ENCODE measurements at regions not wholly inside any gene's neighbourhood (a gene's known extent, or its start where the extent isn't known, plus 50 kb on each side); places are given as distances from the start of the nearest gene placed in this dataset.
A peak's percentile ranks its signal among the peaks of the same experiment; 100 is the strongest.
"Not testable (repeated sequence)": the region's sequence is repeated elsewhere in the genome, so short reads cannot be mapped to it uniquely, and the experiment has no call there.

- Histone ChIP-seq H3K4me1 (ENCODE audit: low read depth, poor library complexity, severe bottlenecking) (no peaks in the 10 kb centered on the region), H3K36me3 (ENCODE audit: insufficient read depth) (no peaks in the 10 kb centered on the region), H2AFZ (ENCODE audit: low read depth) (no peak overlapping the region), H3K79me2 (ENCODE audit: insufficient read depth, low read depth) (no peaks in the 10 kb centered on the region), H3K4me3 (IDR thresholded peaks at IDR 0.05; ENCODE audit: insufficient read depth, low read depth, low read length) (no peak overlapping the region), H3K9ac (no peak overlapping the region), H3K27ac (no peak overlapping the region), H3K4me2 (no peak overlapping the region), H3K27me3 (ENCODE audit: insufficient read depth, low read depth) (no peaks in the 10 kb centered on the region), H4K20me1 (ENCODE audit: insufficient read depth) (no peaks in the 10 kb centered on the region)
- TF ChIP-seq CTCF (conservative IDR thresholded peaks at IDR 0.05; ENCODE audit: low read depth, low read length), result no peak
Measured at GRCh38 chr5:163342306-163342705, 95.1 kb upstream of the CCNG1 start.

GRCh38 chr5:163345216-163345615 is 92.2 kb upstream of the CCNG1 start:
- Histone ChIP-seq H2AFZ (ENCODE audit: low read depth) (no peak overlapping the region), H3K27me3 (ENCODE audit: insufficient read depth, low read depth) (no peaks in the 10 kb centered on the region), H3K9ac (no peak overlapping the region), H3K4me1 (ENCODE audit: low read depth, poor library complexity, severe bottlenecking) (no peaks in the 10 kb centered on the region), H3K36me3 (ENCODE audit: insufficient read depth) (no peaks in the 10 kb centered on the region), H3K79me2 (ENCODE audit: insufficient read depth, low read depth) (no peaks in the 10 kb centered on the region), H3K27ac (no peak overlapping the region), H3K4me3 (IDR thresholded peaks at IDR 0.05; ENCODE audit: insufficient read depth, low read depth, low read length) (no peak overlapping the region), H3K4me2 (no peak overlapping the region), H4K20me1 (ENCODE audit: insufficient read depth) (no peaks in the 10 kb centered on the region)
- TF ChIP-seq CTCF (conservative IDR thresholded peaks at IDR 0.05; ENCODE audit: low read depth, low read length), result no peak

GRCh38 chr5:163347671-163348070 is 89.7 kb upstream of the CCNG1 start:
- no peaks in the 10 kb centered on the region for H3K27me3 ChIP-seq (ENCODE audit: insufficient read depth, low read depth)
- H3K27ac ChIP-seq, result no peak overlapping the region
- no peak overlapping the region for H3K4me3 ChIP-seq (IDR thresholded peaks at IDR 0.05; ENCODE audit: insufficient read depth, low read depth, low read length)
- H2AFZ ChIP-seq (ENCODE audit: low read depth), result no peak overlapping the region
- H4K20me1 ChIP-seq (ENCODE audit: insufficient read depth), result no peaks in the 10 kb centered on the region
- no peaks in the 10 kb centered on the region for H3K36me3 ChIP-seq (ENCODE audit: insufficient read depth)
- H3K9ac ChIP-seq, result no peak overlapping the region
- H3K4me2 ChIP-seq, result no peak overlapping the region
- no peaks in the 10 kb centered on the region for H3K79me2 ChIP-seq (ENCODE audit: insufficient read depth, low read depth)
- no peaks in the 10 kb centered on the region for H3K4me1 ChIP-seq (ENCODE audit: low read depth, poor library complexity, severe bottlenecking)
- peak; percentile 78 for TF ChIP-seq CTCF (conservative IDR thresholded peaks at IDR 0.05; ENCODE audit: low read depth, low read length)

- no peak for TF ChIP-seq CTCF (conservative IDR thresholded peaks at IDR 0.05; ENCODE audit: low read depth, low read length)
- Histone ChIP-seq H3K27me3 (ENCODE audit: insufficient read depth, low read depth) (no peaks in the 10 kb centered on the region), H3K4me3 (IDR thresholded peaks at IDR 0.05; ENCODE audit: insufficient read depth, low read depth, low read length) (no peak overlapping the region), H3K79me2 (ENCODE audit: insufficient read depth, low read depth) (no peaks in the 10 kb centered on the region), H4K20me1 (ENCODE audit: insufficient read depth) (no peaks in the 10 kb centered on the region), H2AFZ (ENCODE audit: low read depth) (no peak overlapping the region), H3K9ac (no peak overlapping the region), H3K36me3 (ENCODE audit: insufficient read depth) (no peaks in the 10 kb centered on the region), H3K27ac (no peak overlapping the region), H3K4me2 (no peak overlapping the region), H3K4me1 (ENCODE audit: low read depth, poor library complexity, severe bottlenecking) (no peaks in the 10 kb centered on the region)
Measured at GRCh38 chr5:163350083-163350482, 87.3 kb upstream of the CCNG1 start.

GRCh38 chr5:163352531-163352930 is 84.9 kb upstream of the CCNG1 start:
- Histone ChIP-seq H3K27ac (no peak overlapping the region), H3K4me3 (IDR thresholded peaks at IDR 0.05; ENCODE audit: insufficient read depth, low read depth, low read length) (no peak overlapping the region), H3K79me2 (ENCODE audit: insufficient read depth, low read depth) (no peaks in the 10 kb centered on the region), H4K20me1 (ENCODE audit: insufficient read depth) (no peaks in the 10 kb centered on the region), H2AFZ (ENCODE audit: low read depth) (no peak overlapping the region), H3K36me3 (ENCODE audit: insufficient read depth) (no peaks in the 10 kb centered on the region), H3K27me3 (ENCODE audit: insufficient read depth, low read depth) (no peaks in the 10 kb centered on the region), H3K4me2 (no peak overlapping the region), H3K4me1 (ENCODE audit: low read depth, poor library complexity, severe bottlenecking) (no peaks in the 10 kb centered on the region), H3K9ac (no peak overlapping the region)
- no peak for TF ChIP-seq CTCF (conservative IDR thresholded peaks at IDR 0.05; ENCODE audit: low read depth, low read length)

GRCh38 chr5:163355811-163356210 is 81.6 kb upstream of the CCNG1 start:
- not testable (repeated sequence) for H3K27me3 ChIP-seq (ENCODE audit: insufficient read depth, low read depth); H3K4me3 ChIP-seq (IDR thresholded peaks at IDR 0.05; ENCODE audit: insufficient read depth, low read depth, low read length); H3K9ac ChIP-seq; H3K36me3 ChIP-seq (ENCODE audit: insufficient read depth); H3K4me1 ChIP-seq (ENCODE audit: low read depth, poor library complexity, severe bottlenecking); H4K20me1 ChIP-seq (ENCODE audit: insufficient read depth); H3K4me2 ChIP-seq; H2AFZ ChIP-seq (ENCODE audit: low read depth); H3K27ac ChIP-seq; H3K79me2 ChIP-seq (ENCODE audit: insufficient read depth, low read depth)
